ENCODE measurements at regions not wholly inside any gene's neighbourhood (a gene's known extent, or its start where the extent isn't known, plus 50 kb on each side); places are given as distances from the start of the nearest gene placed in this dataset.

DNA sequence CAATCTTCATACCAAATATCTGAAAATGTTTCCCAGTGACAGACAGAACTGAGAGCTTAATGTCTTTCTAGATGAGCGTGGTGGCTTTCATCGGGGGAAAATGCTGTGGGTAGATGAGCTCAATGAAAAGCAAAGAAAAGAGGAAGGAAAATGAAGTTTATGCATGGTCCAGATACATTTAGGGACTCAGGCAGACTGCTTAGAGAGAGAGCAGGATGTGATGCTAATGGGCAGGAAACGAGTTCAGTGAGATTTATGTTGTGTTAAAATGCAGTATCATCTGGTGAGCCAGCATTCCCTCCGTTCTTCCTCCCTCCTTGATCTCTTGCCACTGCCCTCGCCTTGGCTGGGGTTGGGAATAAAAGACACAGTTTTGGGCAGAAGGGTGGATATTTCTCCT, 229.2 kb downstream of the GBA3 start:
- no peak for DNase-seq

- no peak for DNase-seq
Measured at GRCh38 chr4:22911285-22911684, 218.5 kb downstream of the GBA3 start.

DNA sequence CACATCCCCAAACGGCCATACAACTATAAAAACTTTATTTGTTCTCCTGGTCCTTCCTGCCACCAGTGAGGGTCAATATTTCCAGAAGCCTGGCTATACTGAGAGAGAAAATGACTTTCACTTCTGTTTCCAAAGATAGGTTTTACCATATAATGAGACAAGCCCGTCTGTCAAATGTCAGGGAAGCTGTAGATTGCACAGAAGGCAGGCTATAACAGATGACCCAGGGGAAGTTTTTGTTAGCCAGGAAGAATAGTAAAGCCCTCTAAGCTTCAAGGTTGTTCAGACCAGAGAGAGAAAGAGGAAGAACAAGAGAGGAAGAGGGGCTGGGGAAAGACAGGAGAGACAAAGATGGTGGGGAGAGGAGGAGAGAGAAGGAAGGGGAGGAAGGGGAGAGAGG, 217.5 kb downstream of the GBA3 start:
- DNase-seq: peak; percentile 6

DNA sequence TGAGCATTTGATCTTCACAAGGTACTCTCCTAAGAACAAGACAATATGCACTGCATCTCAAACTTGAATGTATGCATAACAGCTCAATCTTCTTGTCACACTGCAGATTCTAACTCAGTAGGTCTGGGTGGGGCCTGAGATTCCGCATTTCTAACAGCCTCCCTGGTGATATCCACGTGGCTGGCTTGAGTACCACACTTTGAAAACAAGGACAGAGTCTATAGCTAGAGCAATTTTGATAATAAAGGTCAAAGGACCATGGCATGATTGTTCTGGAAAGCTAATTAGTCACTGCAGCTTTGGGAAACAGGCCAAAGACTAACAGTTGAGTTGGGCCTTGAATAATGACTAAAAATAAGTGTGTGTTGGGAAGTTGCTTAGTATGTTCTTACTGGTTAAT, 213.3 kb downstream of the GBA3 start:
- no peak for DNase-seq

GRCh38 chr4:22903913-22904312, 211.2 kb downstream of the GBA3 start:
- no peak for DNase-seq

- DNase-seq: no peak
Measured at GRCh38 chr4:22901631-22902030, 208.9 kb downstream of the GBA3 start.

DNA sequence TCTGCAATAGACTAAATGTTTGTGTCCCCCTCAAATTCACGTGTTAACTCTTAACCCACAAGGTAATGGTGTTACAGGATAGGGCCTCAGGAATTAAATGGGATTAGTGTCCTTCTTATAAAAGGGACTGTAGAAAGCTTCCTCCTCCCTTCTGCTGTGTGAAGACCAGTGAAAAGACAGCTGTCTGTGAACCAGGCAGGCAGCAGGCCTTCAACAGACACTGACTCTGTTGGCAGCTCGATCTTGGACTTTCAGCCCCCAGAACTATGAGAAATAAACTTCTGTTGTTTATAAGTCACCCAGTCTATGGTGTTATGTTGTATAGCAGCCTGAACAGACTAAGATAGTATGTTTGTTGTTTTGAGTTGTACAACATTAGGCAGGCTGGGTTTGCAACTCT, 208.1 kb downstream of the GBA3 start:
- DNase-seq: no peak

DNA sequence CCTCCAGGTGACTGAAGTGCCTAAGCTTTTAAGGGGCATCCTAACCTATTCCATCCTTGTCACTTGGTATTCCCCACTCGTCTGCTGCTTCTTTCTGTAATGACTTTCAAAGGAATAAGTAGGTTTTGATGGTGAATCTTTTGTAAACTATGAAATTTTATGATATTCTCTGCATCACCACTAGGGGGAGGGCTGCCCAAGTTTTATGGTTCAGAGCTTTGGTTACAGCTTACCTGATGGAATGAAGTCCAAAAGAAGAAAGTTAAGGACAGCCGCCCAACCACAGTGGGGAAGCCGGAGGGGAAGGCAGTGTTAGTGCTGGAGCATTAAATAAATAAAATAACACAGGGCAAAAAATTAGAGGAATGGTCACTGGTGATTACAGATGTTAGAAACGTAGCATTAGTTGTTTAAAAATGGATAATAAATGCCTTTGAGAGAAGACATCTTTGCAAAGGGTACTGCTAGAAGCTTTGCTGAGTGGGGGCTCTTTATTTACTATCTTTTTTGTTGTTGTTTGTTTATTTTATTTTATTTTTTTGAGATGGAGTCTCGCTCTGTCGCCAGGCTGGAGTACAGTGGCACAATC, 204.9 kb downstream of the GBA3 start:
- DNase-seq: peak; percentile 38

DNA sequence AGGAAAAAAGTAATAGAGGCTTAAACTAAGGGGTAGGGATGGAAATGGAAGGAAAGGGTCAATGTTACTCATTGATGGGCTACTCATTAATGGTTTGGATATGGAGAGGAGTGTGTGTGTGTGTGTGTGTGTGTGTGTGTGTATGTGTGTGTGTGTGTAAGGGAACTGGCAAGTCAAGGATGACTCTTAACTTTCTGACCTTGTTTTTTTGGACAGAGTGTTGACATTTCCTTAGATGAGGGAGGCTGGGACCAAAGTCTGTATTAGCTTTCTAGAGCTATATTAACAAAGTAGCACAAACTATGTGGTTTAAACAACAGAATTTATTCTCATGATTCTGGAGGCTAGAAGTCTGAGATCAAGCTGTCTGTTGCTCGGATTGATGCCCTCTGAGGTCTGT, 202.7 kb downstream of the GBA3 start:
- DNase-seq: no peak

DNA sequence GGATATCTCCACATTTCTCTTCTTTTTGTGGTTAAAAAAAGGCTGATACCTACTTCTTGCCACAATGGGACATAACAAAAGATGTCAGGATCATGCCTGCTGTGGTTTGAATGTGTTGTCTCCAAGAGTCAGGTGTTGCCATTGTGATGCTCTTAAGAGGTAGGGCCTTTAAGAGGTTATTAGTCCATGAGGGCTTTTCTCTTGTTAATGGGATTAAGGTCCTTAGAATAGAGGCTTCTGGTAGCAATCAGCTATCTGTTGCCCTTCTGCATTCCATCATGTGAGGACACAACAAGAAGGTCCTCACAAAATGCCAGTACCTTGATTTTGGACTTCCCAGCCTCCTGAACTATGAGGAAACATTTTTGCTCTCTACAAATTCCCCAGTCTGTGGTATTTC, 191.4 kb downstream of the GBA3 start:
- DNase-seq: no peak

DNA sequence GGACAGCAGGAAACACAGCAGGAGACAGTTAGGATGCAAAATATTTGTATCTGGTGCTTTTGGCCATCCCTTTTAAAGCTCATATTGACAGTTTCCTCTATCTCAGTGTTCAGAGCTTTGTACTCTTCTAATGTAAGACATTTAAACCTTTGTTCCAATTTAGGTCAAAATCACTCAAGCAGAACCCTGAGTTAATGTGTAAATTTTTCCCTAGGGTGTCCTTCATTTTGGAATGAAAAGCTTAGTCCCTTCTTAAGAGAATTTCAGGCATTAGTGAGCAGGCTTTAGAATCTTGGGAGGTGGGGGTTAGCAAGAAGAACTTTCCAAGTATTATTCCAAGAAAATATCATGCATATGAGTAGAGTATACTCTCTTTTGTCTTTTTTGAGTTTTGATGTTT, 188.7 kb downstream of the GBA3 start:
- DNase-seq: no peak

DNA sequence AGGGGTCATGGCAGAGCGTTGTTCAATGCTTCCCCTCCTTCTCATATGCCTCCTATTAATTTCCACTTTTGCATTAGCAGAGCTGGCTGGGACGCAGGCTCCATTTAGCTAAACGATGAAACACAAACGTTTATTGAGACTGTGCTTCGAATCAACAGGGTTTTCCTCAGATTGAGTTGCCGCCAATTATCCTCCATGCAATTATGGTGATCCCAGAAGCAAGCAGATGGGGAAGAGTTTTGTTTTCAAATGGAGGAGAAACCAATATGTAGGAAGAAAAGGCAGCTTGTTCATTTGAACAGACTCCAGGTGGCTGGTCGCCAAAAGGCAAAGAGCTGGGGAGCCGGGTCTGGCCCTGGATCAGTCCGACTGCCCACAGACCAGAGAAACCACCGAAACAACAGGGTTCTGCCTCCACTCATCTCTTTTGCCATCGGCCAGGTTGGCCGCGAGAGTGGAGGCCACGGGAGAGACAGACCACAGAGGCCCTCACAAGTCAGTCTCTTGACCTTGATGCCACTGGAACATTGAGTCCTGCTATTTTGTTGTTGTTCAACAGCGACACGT, 184.8 kb downstream of the GBA3 start:
- no peak for DNase-seq

DNA sequence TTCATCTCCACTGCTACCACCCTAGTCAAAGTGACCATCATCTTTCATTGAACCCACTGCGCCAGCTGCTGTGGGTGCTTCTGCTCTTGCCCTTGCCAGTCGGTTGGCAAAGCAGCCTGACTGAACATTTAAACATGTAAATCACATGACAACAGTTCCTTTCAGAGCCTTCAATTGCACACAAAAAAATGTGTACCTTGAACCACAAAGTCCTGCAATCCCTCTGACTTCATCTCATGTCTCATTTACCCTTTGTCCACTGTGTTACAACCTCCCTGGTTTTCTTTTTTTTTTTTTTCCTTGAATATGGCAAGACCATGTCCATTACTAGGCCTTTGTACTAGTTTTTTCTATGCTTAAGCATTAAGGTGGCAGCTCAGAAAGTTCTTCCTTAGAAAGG, 183.5 kb downstream of the GBA3 start:
- no peak for DNase-seq

GRCh38 chr4:22875587-22876257, 183.0 kb downstream of the GBA3 start:
- DNase-seq: no peak

DNA sequence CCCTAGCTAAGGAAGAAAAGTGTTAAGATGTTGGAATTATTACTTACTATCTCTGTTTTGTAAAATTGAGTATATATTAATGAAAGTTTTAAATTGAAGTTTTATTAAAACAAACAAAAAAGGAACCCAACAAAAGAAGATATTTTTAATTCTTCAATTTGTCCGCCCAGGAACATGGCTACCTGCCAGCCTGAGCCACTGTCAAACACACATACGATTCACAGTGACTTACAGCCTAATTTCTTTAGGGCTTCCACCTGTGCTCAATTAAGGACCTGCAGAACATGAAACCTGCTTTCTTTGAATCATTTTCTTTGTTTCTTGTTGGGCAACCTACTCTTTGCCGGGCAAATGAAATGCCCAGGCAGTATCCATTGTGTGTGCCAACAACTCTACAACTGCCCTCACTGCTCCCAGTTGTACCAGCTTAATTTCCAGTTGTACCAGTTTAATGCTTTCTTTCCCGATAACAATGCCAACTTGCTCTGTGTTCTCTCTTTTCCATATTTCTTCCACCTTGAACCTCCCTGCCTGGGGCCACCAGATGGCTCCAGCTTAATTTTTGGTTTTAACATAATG, 181.7 kb downstream of the GBA3 start:
- no peak for DNase-seq

DNA sequence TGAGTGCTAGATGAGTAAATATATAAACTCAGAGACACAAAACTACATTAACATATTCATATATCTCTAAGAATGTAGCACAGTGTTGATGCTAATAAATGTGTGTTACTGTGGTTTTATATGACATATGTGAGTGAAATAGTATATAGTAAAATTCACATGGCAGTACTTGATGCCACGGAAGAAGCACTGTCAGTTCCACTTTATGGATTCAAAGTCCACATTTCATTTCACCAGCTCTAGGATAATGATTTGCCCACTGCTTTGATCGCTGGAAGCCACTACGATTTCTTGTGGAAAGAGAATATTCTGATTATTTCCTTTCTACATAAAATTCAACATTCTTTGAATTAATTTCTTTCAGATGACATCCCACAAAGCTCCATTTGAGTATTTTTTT, 181.2 kb downstream of the GBA3 start:
- DNase-seq: no peak

DNA sequence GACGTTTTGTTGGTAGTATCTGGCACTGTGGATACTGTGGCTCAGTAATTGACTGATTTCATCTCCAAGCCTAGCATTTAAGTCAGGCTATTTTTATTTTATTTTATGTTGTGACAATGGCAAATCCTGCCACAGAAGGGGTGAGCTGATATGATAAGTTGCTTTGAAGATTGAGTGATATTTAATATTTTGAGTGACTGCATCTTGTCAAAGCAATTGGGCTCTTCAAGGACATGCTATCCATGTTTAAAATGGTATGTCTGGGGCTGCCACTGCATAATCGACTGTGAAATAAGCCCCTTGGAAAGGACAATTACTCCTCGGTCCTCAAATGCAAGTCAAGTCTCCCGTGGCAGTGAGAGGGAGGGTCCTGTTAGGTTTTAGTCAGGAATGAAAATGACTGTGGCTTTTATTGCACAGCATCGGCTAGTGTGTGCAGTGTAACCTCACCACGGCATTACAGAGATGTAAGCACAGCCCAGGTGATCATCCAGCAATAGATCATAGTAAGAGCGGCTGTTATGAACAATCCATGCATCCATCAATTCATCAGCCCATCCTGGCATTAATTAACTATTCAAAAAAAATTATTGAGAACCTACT, 178.2 kb downstream of the GBA3 start:
- no peak for DNase-seq

DNA sequence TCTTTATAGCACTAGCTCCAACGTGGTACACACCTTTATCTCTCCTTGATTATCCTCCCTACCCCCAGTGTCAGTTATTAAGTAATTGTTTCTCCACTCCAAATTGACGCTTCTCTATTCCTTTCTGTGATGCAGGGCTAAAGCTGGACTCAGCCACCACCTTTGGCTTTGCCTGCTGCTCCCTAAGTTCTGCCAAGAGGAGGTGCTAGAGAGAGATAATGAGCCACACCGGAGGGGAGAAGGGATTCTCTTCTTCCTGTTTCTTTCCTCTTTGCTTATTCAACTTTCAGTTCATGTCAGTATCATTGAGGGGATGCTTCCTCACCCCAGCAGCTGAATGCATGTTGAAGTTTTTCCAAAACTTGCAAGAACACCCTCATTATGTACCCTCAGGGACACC, 176.5 kb downstream of the GBA3 start:
- DNase-seq: no peak
